Suprapubic skin (tissue), 4 donors: ENCODE measurements at regions not wholly inside any gene's neighbourhood (a gene's known extent, or its start where the extent isn't known, plus 50 kb on each side); places are given as distances from the start of the nearest gene placed in this dataset.

ENCODE experiments used
- DNase-seq, 2 donors: peaks; one replicate each; pipeline ENCODE4 v3.0.0-alpha.2; 2019; ENCODE audit warnings: low spot score in 2 of 2
- H3K27ac ChIP-seq: fragments of 200-600 bp; sonication (generic); one replicate; pipeline ENCODE4 v1.5.1; 2019
- H3K27me3 ChIP-seq: fragments of 200-600 bp; sonication (generic); one replicate; pipeline ENCODE4 v1.5.1; 2019
- H3K36me3 ChIP-seq: fragments of 200-600 bp; sonication (generic); one replicate; pipeline ENCODE4 v1.5.1; 2019
- H3K4me1 ChIP-seq: fragments of 200-600 bp; sonication (generic); one replicate; pipeline ENCODE4 v1.5.1; 2019
- H3K4me3 ChIP-seq: fragments of 200-600 bp; sonication (generic); one replicate; pipeline ENCODE4 v1.5.1; 2019; ENCODE audit warnings: mild to moderate bottlenecking
- H3K9me3 ChIP-seq: fragments of 200-600 bp; sonication (generic); one replicate; pipeline ENCODE4 v1.5.1; 2019
- CTCF ChIP-seq, 2 donors: fragments of 200-600 bp in 1 of 2; fragments of 450-650 bp in 1 of 2; sonication (generic) in 1 of 2; IDR thresholded peaks; one replicate each; pipeline ENCODE4 v1.5.1; 2016 to 2019; ENCODE audit warnings: antibody characterized with exemption in 2 of 2, mild to moderate bottlenecking in 1 of 2, moderate library complexity in 1 of 2
- EP300 ChIP-seq: sonication (generic); formaldehyde crosslinking; IDR thresholded peaks from one replicate; pipeline ENCODE4 v1.6.1; 2017; ENCODE audit warnings: antibody characterized with exemption
- POLR2A ChIP-seq, 2 donors: fragments of 450-650 bp; IDR thresholded peaks; one replicate each; pipeline ENCODE4 v1.6.1; 2017; ENCODE audit warnings: antibody characterized with exemption in 2 of 2, mild to moderate bottlenecking in 2 of 2, moderate library complexity in 2 of 2
- POLR2AphosphoS5 ChIP-seq, 3 donors: sonication (generic); formaldehyde crosslinking; IDR thresholded peaks; one replicate each; pipeline ENCODE4 v1.6.1; 2017; ENCODE audit warnings: antibody characterized with exemption in 3 of 3
- WGBS: methylation state at CpG from one replicate; pipeline ENCODE4 v1.1.5; 2018; 5-methylcytosine and 5-hydroxymethylcytosine counted together

GRCh38 chr11:69425895-69426544 is 55.4 kb upstream of the LINC01488 start:
- TF ChIP-seq EP300 = no peak
- no peak for TF ChIP-seq POLR2AphosphoS5 (IDR thresholded peaks at IDR 0.05)
- no peak for TF ChIP-seq POLR2A (IDR thresholded peaks at IDR 0.05)
- no peak for TF ChIP-seq CTCF (IDR thresholded peaks at IDR 0.05)
- WGBS = 85% methylated on average over 22 of the region's 22 CpGs
- peaks cover 4% of the 10 kb centered on the region for H3K4me1 ChIP-seq
- H3K36me3 ChIP-seq = no peaks in the 10 kb centered on the region
- no peak overlapping the region for H3K4me3 ChIP-seq
- H3K27ac ChIP-seq = no peak overlapping the region
- no peak for DNase-seq
- H3K27me3 ChIP-seq = no peaks in the 10 kb centered on the region
- H3K9me3 ChIP-seq = peaks cover 7% of the 10 kb centered on the region

GRCh38 chr11:69427337-69427736 is 54.1 kb upstream of the LINC01488 start:
- 63% methylated on average over 6 of the region's 6 CpGs for WGBS
- Histone ChIP-seq H3K36me3 (no peaks in the 10 kb centered on the region), H3K27me3 (no peaks in the 10 kb centered on the region), H3K27ac (no peak overlapping the region), H3K4me1 (peaks cover 4% of the 10 kb centered on the region), H3K9me3 (peaks cover 7% of the 10 kb centered on the region), H3K4me3 (no peak overlapping the region)
- TF ChIP-seq POLR2A (IDR thresholded peaks at IDR 0.05) (no peak), POLR2AphosphoS5 (IDR thresholded peaks at IDR 0.05) (no peak)
- no peak for DNase-seq

- Histone ChIP-seq H3K4me3 (no peak overlapping the region), H3K27me3 (no peaks in the 10 kb centered on the region), H3K9me3 (peaks cover 7% of the 10 kb centered on the region), H3K27ac (no peak overlapping the region), H3K4me1 (peaks cover 4% of the 10 kb centered on the region), H3K36me3 (no peaks in the 10 kb centered on the region)
- DNase-seq = no peak
- TF ChIP-seq EP300 (no peak), CTCF (IDR thresholded peaks at IDR 0.05) (no peak), POLR2A (IDR thresholded peaks at IDR 0.05) (no peak), POLR2AphosphoS5 (IDR thresholded peaks at IDR 0.05) (no peak)
- 75% methylated on average over 9 of the region's 19 CpGs for WGBS
Observed at GRCh38 chr11:69427906-69428880, 53.3 kb upstream of the LINC01488 start.

GRCh38 chr11:69429716-69430491 is 51.6 kb upstream of the LINC01488 start:
- WGBS = 96% methylated on average over 8 of the region's 30 CpGs
- no peak for TF ChIP-seq CTCF (IDR thresholded peaks at IDR 0.05)
- TF ChIP-seq POLR2A (IDR thresholded peaks at IDR 0.05) = no peak
- TF ChIP-seq EP300 = no peak
- no peak for TF ChIP-seq POLR2AphosphoS5 (IDR thresholded peaks at IDR 0.05)
- no peak overlapping the region for H3K27ac ChIP-seq

GRCh38 chr11:69430566-69430965 is 50.9 kb upstream of the LINC01488 start:
- 59% methylated on average over 5 of the region's 5 CpGs for WGBS

More at GRCh38 chr11:69429716-69430491, 51.6 kb upstream of the LINC01488 start:
- Histone ChIP-seq H3K27me3 (no peaks in the 10 kb centered on the region), H3K9me3 (peaks cover 4% of the 10 kb centered on the region), H3K4me3 (no peak overlapping the region), H3K4me1 (peaks cover 4% of the 10 kb centered on the region), H3K36me3 (no peaks in the 10 kb centered on the region)
- peak in 1 of 2 donors; percentile 76 for DNase-seq

More at GRCh38 chr11:69430566-69430965, 50.9 kb upstream of the LINC01488 start:
- no peak overlapping the region for H3K27ac ChIP-seq
- TF ChIP-seq CTCF (IDR thresholded peaks at IDR 0.05) = no peak
- no peak for TF ChIP-seq POLR2A (IDR thresholded peaks at IDR 0.05)
- no peak for TF ChIP-seq POLR2AphosphoS5 (IDR thresholded peaks at IDR 0.05)
- no peak for TF ChIP-seq EP300
- H3K9me3 ChIP-seq = no peaks in the 10 kb centered on the region
- H3K4me3 ChIP-seq = no peak overlapping the region
- no peak for DNase-seq
- peaks cover 4% of the 10 kb centered on the region for H3K4me1 ChIP-seq
- no peaks in the 10 kb centered on the region for H3K36me3 ChIP-seq
- no peaks in the 10 kb centered on the region for H3K27me3 ChIP-seq
